DOHH2 (cell line): ENCODE measurements at regions not wholly inside any gene's neighbourhood (a gene's known extent, or its start where the extent isn't known, plus 50 kb on each side); places are given as distances from the start of the nearest gene placed in this dataset.

Experiments used
- EZH2phosphoT487 ChIP-seq: fragments of 200-600 bp; sonication (generic); IDR thresholded peaks from 2 replicates; pipeline ENCODE4 v1.6.1; 2017; ENCODE audit warnings: borderline replicate concordance, mild to moderate bottlenecking, antibody characterized with exemption, low read length, moderate library complexity, mixed read lengths
- TF ChIP-seq, protein P1 (sequence below): fragments of 200-600 bp; sonication (generic); IDR thresholded peaks from one replicate; pipeline ENCODE4 v1.5.1; 2014; ENCODE audit warnings: antibody characterized with exemption, mild to moderate bottlenecking, low read depth, low read length; ENCODE audit not compliant: poor library complexity, severe bottlenecking

DNA sequence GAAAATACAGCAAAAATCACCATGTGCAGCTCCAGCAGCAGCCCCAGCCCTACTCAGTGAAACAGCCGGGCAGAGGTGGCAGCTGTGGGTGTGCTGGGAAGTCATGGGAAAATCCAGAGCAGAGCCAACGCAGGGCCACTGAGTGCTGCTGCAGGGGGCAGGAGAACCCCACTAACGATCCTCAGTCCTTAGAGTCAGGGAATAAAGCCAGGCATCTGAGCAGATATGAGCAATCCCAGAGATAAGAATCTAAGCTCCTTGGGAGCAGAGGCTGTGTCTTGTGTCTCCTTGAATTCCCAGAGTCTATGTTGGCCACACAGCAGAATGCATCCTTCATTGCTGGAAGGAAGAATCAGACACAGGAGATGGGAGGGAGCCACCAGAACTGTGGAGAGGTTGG lies 493.1 kb upstream of the MAP3K7 start:
- TF ChIP-seq, protein P1, sequence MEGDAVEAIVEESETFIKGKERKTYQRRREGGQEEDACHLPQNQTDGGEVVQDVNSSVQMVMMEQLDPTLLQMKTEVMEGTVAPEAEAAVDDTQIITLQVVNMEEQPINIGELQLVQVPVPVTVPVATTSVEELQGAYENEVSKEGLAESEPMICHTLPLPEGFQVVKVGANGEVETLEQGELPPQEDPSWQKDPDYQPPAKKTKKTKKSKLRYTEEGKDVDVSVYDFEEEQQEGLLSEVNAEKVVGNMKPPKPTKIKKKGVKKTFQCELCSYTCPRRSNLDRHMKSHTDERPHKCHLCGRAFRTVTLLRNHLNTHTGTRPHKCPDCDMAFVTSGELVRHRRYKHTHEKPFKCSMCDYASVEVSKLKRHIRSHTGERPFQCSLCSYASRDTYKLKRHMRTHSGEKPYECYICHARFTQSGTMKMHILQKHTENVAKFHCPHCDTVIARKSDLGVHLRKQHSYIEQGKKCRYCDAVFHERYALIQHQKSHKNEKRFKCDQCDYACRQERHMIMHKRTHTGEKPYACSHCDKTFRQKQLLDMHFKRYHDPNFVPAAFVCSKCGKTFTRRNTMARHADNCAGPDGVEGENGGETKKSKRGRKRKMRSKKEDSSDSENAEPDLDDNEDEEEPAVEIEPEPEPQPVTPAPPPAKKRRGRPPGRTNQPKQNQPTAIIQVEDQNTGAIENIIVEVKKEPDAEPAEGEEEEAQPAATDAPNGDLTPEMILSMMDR = no peak
- TF ChIP-seq EZH2phosphoT487 = no peak
